Osteoblast (primary cell): ENCODE measurements at regions not wholly inside any gene's neighbourhood (a gene's known extent, or its start where the extent isn't known, plus 50 kb on each side); places are given as distances from the start of the nearest gene placed in this dataset.

ENCODE experiments used
- DNase-seq: peaks from one replicate; pipeline ENCODE4 v3.0.0; 2011; ENCODE audit warnings: low spot score, mixed read lengths; ENCODE audit not compliant: insufficient read length; ENCODE audit errors: missing footprints
- H2AFZ ChIP-seq: 2 replicates; pipeline ENCODE4 v1.6.0; 2011; ENCODE audit warnings: mild to moderate bottlenecking, low read length
- H3K27ac ChIP-seq: 2 replicates; pipeline ENCODE4 v1.5.1; 2011; ENCODE audit warnings: mild to moderate bottlenecking, low read depth, low read length, moderate library complexity
- H3K27me3 ChIP-seq: 2 replicates; pipeline ENCODE4 v1.6.0; 2012; ENCODE audit warnings: mild to moderate bottlenecking, control low read depth, inconsistent platforms, low read length, moderate library complexity; ENCODE audit not compliant: insufficient read depth
- H3K36me3 ChIP-seq: 2 replicates; pipeline ENCODE4 v1.5.1; 2011; ENCODE audit warnings: mild to moderate bottlenecking, low read length, control low read depth, moderate library complexity; ENCODE audit not compliant: insufficient read depth
- H3K4me1 ChIP-seq: 2 replicates; pipeline ENCODE4 v1.5.1; 2011; ENCODE audit warnings: mild to moderate bottlenecking, low read length, control low read depth, moderate library complexity; ENCODE audit not compliant: insufficient read depth
- H3K4me2 ChIP-seq: 2 replicates; pipeline ENCODE4 v1.6.0; 2011; ENCODE audit warnings: mild to moderate bottlenecking, low read length; ENCODE audit not compliant: insufficient read depth
- H3K4me3 ChIP-seq: fragments of 200-600 bp; sonication (generic); 3 replicates; pipeline ENCODE4 v1.5.1; 2012; ENCODE audit warnings: mild to moderate bottlenecking, low read length, inconsistent platforms; ENCODE audit not compliant: insufficient read depth
- H3K79me2 ChIP-seq: 2 replicates; pipeline ENCODE4 v1.6.0; 2012; ENCODE audit warnings: mild to moderate bottlenecking, low read length, control low read depth, inconsistent platforms; ENCODE audit not compliant: insufficient read depth
- H3K9me3 ChIP-seq: 2 replicates; pipeline ENCODE4 v1.5.1; 2011; ENCODE audit warnings: low read depth, low read length, control low read depth
- H4K20me1 ChIP-seq: 2 replicates; pipeline ENCODE4 v1.6.0; 2012; ENCODE audit warnings: mild to moderate bottlenecking, low read length, control low read depth; ENCODE audit not compliant: insufficient read depth
- CTCF ChIP-seq: IDR thresholded peaks from 2 replicates; pipeline ENCODE4 v1.5.1; 2011; ENCODE audit warnings: mild to moderate bottlenecking, low read depth, low read length, moderate library complexity; ENCODE audit errors: extremely low read depth

- H3K27ac ChIP-seq = no peak overlapping the region
- DNase-seq = no peak
Measured at GRCh38 chr13:40232311-40233040, 434.0 kb downstream of the FOXO1 start.

GRCh38 chr13:40233731-40234195, 432.7 kb downstream of the FOXO1 start:
- H2AFZ ChIP-seq = no peak overlapping the region
- no peaks in the 10 kb centered on the region for H3K79me2 ChIP-seq
- no peaks in the 10 kb centered on the region for H3K36me3 ChIP-seq
- H4K20me1 ChIP-seq = no peaks in the 10 kb centered on the region
- H3K9me3 ChIP-seq = no peaks in the 10 kb centered on the region
- no peak for TF ChIP-seq CTCF
- no peak overlapping the region for H3K4me3 ChIP-seq
- H3K4me2 ChIP-seq = no peak overlapping the region
- no peaks in the 10 kb centered on the region for H3K27me3 ChIP-seq
- H3K4me1 ChIP-seq = peaks cover 33% of the 10 kb centered on the region
- DNase-seq = no peak
- no peak overlapping the region for H3K27ac ChIP-seq

More at GRCh38 chr13:40232311-40233040, 434.0 kb downstream of the FOXO1 start:
- no peak overlapping the region for H3K4me3 ChIP-seq
- H3K4me2 ChIP-seq = no peak overlapping the region
- H3K27me3 ChIP-seq = no peaks in the 10 kb centered on the region
- no peaks in the 10 kb centered on the region for H3K79me2 ChIP-seq
- H3K9me3 ChIP-seq = no peaks in the 10 kb centered on the region
- TF ChIP-seq CTCF = no peak
- no peaks in the 10 kb centered on the region for H3K36me3 ChIP-seq
- peaks cover 33% of the 10 kb centered on the region for H3K4me1 ChIP-seq
- H2AFZ ChIP-seq = no peak overlapping the region
- H4K20me1 ChIP-seq = no peaks in the 10 kb centered on the region

GRCh38 chr13:40235160-40235796, 431.2 kb downstream of the FOXO1 start:
- Histone ChIP-seq H3K4me2 (no peak overlapping the region), H3K4me3 (no peak overlapping the region), H3K27me3 (no peaks in the 10 kb centered on the region), H4K20me1 (no peaks in the 10 kb centered on the region), H3K27ac (no peak overlapping the region), H3K9me3 (no peaks in the 10 kb centered on the region), H2AFZ (no peak overlapping the region), H3K36me3 (no peaks in the 10 kb centered on the region), H3K4me1 (peaks cover 33% of the 10 kb centered on the region), H3K79me2 (no peaks in the 10 kb centered on the region)
- no peak for DNase-seq
- no peak for TF ChIP-seq CTCF

GRCh38 chr13:40236566-40237168, 429.8 kb downstream of the FOXO1 start:
- no peaks in the 10 kb centered on the region for H3K9me3 ChIP-seq
- peaks cover 20% of the 10 kb centered on the region for H3K4me1 ChIP-seq
- H3K27ac ChIP-seq = peak overlapping the region; percentile 42
- peak overlapping the region; percentile 49 for H2AFZ ChIP-seq
- peak overlapping the region; percentile 7 for H3K4me3 ChIP-seq
- no peaks in the 10 kb centered on the region for H3K36me3 ChIP-seq
- no peak for DNase-seq
- H3K27me3 ChIP-seq = no peaks in the 10 kb centered on the region
- TF ChIP-seq CTCF = no peak
- no peaks in the 10 kb centered on the region for H4K20me1 ChIP-seq
- H3K79me2 ChIP-seq = no peaks in the 10 kb centered on the region
- peak overlapping the region; percentile 69 for H3K4me2 ChIP-seq
